A673 (cell line): ENCODE measurements at regions not wholly inside any gene's neighbourhood (a gene's known extent, or its start where the extent isn't known, plus 50 kb on each side); places are given as distances from the start of the nearest gene placed in this dataset.

ENCODE experiments used
- EZH2 ChIP-seq: fragments of 200-600 bp; sonication (generic); IDR thresholded peaks from 2 replicates; pipeline ENCODE4 v1.6.1; 2017; ENCODE audit warnings: borderline replicate concordance, low read depth, mild to moderate bottlenecking, mixed read lengths, antibody characterized with exemption, low read length; ENCODE audit not compliant: poor library complexity, severe bottlenecking
- TF ChIP-seq, protein P1 (sequence below): fragments of 300-800, 200-600 bp; sonication (generic); conservative IDR thresholded peaks from 2 replicates; pipeline ENCODE4 v1.5.1; 2017; ENCODE audit warnings: low read depth, mild to moderate bottlenecking, antibody characterized with exemption, low read length, moderate library complexity, mixed read lengths

- TF ChIP-seq, protein P1, sequence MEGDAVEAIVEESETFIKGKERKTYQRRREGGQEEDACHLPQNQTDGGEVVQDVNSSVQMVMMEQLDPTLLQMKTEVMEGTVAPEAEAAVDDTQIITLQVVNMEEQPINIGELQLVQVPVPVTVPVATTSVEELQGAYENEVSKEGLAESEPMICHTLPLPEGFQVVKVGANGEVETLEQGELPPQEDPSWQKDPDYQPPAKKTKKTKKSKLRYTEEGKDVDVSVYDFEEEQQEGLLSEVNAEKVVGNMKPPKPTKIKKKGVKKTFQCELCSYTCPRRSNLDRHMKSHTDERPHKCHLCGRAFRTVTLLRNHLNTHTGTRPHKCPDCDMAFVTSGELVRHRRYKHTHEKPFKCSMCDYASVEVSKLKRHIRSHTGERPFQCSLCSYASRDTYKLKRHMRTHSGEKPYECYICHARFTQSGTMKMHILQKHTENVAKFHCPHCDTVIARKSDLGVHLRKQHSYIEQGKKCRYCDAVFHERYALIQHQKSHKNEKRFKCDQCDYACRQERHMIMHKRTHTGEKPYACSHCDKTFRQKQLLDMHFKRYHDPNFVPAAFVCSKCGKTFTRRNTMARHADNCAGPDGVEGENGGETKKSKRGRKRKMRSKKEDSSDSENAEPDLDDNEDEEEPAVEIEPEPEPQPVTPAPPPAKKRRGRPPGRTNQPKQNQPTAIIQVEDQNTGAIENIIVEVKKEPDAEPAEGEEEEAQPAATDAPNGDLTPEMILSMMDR = no peak
- TF ChIP-seq EZH2 = no peak
Observed at GRCh38 chr10:90274721-90275468, 573.5 kb downstream of the KIF20B start.
